Subcutaneous abdominal adipose tissue (tissue), 5 donors: ENCODE measurements at regions not wholly inside any gene's neighbourhood (a gene's known extent, or its start where the extent isn't known, plus 50 kb on each side); places are given as distances from the start of the nearest gene placed in this dataset.

ENCODE experiments used
- H3K27ac ChIP-seq: one replicate; pipeline ENCODE4 v1.7.0; 2013; ENCODE audit warnings: low read depth, mild to moderate bottlenecking, inconsistent platforms, low read length, moderate library complexity
- H3K27me3 ChIP-seq, 5 donors: one replicate each; pipeline ENCODE4 v1.7.0; 2013; ENCODE audit warnings: low read length in 5 of 5, inconsistent platforms in 1 of 5; ENCODE audit not compliant: control insufficient read depth in 5 of 5, insufficient read depth in 4 of 5
- H3K36me3 ChIP-seq, 5 donors: one replicate each; pipeline ENCODE4 v1.7.0; 2013; ENCODE audit warnings: low read length in 5 of 5; ENCODE audit not compliant: control insufficient read depth in 5 of 5, insufficient read depth in 5 of 5
- H3K4me1 ChIP-seq, 5 donors: one replicate each; pipeline ENCODE4 v1.7.0; 2013; ENCODE audit warnings: low read length in 5 of 5, mild to moderate bottlenecking in 3 of 5, moderate library complexity in 1 of 5; ENCODE audit not compliant: control insufficient read depth in 5 of 5, insufficient read depth in 5 of 5
- H3K4me3 ChIP-seq, 5 donors: one replicate each; pipeline ENCODE4 v1.7.0; 2013; ENCODE audit warnings: low read length in 5 of 5, low read depth in 1 of 5
- H3K9ac ChIP-seq, 5 donors: one replicate each; pipeline ENCODE4 v1.7.0; 2013; ENCODE audit warnings: low read length in 5 of 5, mild to moderate bottlenecking in 4 of 5, moderate library complexity in 3 of 5
- H3K9me3 ChIP-seq, 5 donors: one replicate each; pipeline ENCODE4 v1.7.0; 2013; ENCODE audit warnings: low read length in 5 of 5; ENCODE audit not compliant: control insufficient read depth in 5 of 5
- donor health status: healthy.
- donor health status: healthy.
- donor health status: healthy.
- donor health status: healthy.
- donor health status: healthy.

DNA sequence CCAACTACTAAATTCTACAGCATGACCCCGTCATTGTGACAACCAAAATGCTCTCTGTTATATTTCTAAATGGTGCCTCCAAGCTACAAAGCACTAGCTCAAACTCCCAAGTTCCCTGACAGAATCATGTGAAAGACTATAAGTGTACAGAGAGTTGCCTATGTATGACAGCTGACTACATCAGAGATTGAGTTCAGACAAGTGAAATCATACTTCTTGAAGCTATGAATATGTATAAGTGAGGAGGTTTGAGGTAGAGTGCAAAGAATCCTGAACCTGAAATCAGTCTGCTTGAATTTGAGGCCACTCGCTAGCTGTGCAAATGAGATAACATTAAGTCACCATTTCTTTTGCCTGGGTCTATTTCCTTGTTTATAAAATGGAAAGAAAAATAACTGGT lies 63.9 kb upstream of the TP63 start:
- Histone ChIP-seq H3K4me3 (no peak overlapping the region), H3K4me1 (no peaks in the 10 kb centered on the region), H3K27me3 (no peaks in the 10 kb centered on the region), H3K9ac (no peak overlapping the region), H3K27ac (no peak overlapping the region), H3K9me3 (no peaks in the 10 kb centered on the region), H3K36me3 (no peaks in the 10 kb centered on the region)

DNA sequence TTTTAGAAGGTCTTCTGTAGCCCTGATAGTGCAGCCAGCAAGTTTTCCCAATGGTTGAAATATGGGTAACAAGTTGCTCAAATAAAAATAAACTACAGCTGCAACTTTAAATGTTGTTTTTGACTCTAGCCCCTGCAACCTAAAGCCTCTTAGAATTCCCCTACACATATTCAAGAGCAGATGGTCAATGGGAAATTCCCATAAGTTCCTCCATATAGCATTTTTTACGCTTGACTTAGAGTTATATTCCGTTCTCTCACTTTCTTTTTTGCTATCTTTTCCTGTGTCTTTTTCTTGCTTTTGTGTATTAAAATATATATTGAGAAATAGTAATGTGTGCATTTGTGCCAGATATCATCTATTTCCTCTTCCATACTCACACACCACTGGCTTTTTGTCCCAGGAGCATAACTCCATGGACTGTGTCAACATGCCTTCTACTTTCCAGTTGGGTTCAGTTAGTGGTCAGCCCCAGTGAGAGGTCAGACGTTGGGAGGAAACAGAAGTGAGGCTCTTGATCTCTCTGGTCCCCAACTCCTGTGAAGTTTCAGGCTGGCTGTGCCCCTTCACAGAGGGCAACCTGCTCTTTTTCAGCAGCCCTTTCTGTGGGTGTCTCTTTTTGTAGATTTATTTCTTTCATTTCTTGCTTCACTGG lies 63.3 kb upstream of the TP63 start:
- H3K4me3 ChIP-seq = no peak overlapping the region
- H3K36me3 ChIP-seq = no peaks in the 10 kb centered on the region
- no peak overlapping the region for H3K27ac ChIP-seq
- no peaks in the 10 kb centered on the region for H3K27me3 ChIP-seq
- no peaks in the 10 kb centered on the region for H3K4me1 ChIP-seq
- H3K9me3 ChIP-seq = no peaks in the 10 kb centered on the region
- no peak overlapping the region for H3K9ac ChIP-seq

DNA sequence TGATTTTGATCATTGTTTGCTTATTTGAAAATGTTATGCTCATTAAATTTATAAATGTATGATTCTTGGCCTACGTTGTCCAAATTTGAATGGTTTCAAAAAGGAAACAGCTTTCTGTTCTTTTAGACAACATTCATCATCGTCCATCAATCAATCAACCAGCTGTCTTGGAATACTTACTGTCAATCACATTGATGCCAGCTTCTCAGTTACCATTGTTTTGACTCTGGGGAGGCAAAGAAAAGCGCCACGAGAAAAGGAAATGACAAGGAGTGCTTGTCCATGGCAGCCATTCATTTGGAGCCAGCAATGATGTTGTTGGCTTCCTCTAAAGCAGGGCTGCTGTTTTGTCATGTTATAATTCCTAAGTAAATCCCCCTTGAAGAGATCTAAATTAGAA lies 62.2 kb upstream of the TP63 start:
- Histone ChIP-seq H3K9me3 (no peaks in the 10 kb centered on the region), H3K4me3 (no peak overlapping the region), H3K27me3 (no peaks in the 10 kb centered on the region)

DNA sequence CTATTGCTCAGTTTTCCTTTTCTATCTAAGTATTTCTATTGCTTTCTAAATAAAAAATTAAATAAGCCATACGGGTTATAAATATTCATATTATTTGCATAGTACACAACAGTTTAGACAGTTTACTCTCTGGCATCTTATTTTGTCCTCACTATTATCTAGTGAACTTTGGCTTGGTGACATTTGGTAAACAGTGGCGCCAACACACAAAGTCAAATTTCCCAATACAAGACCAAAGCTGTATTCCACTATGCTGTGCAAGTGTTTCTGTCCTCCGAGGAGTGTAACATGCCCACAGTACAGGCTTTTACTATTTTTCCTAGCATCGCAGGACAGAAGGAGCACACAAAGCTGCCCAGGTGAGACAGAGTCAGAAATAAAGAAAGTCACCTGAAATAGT lies 61.7 kb upstream of the TP63 start:
- Histone ChIP-seq H3K27ac (no peak overlapping the region), H3K27me3 (no peaks in the 10 kb centered on the region), H3K9me3 (no peaks in the 10 kb centered on the region), H3K4me3 (no peak overlapping the region), H3K36me3 (no peaks in the 10 kb centered on the region), H3K4me1 (no peaks in the 10 kb centered on the region), H3K9ac (no peak overlapping the region)

More for the DNA sequence above, 62.2 kb upstream of the TP63 start:
- Histone ChIP-seq H3K9ac (no peak overlapping the region), H3K4me1 (no peaks in the 10 kb centered on the region), H3K36me3 (no peaks in the 10 kb centered on the region), H3K27ac (no peak overlapping the region)

DNA sequence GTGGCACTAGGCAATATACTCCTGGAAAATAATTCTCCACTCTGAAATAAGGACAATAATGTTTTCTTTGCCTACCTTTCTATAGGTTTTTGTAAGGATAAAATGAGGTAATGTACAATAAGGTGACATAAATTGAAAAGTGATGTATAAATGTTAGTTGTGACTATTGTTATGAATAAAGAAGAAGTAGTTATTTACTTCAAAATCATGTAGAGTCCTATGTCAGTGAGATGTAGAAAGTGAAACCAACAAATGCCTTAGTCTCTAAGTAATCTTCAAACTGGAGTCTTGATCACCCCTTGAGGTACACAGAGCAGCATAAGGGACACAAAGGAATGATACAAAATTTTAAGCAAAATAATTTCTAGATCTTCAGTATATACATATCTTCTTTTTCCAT lies 60.3 kb upstream of the TP63 start:
- no peak overlapping the region for H3K4me3 ChIP-seq
- no peaks in the 10 kb centered on the region for H3K9me3 ChIP-seq
- H3K9ac ChIP-seq = no peak overlapping the region
- H3K36me3 ChIP-seq = no peaks in the 10 kb centered on the region
- no peak overlapping the region for H3K27ac ChIP-seq
- H3K27me3 ChIP-seq = no peaks in the 10 kb centered on the region
- H3K4me1 ChIP-seq = no peaks in the 10 kb centered on the region

DNA sequence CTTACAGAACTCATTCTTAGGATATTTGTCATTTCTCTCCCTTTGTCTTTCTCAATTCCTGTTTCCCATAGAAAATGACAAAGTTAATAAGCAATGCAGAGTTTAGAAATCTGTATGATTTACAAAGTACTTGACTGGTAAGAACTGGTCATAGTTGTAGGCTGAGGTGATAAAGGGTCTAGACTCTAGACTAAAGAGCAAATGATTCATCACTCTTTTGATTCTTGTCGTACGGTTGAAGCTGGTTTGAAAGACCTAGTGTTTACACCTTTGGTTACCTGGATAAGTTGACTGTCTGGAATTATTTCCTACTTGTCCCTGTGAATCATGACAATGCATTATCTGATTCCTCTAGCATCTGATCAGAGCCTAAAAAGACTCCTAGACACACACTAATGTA lies 58.9 kb upstream of the TP63 start:
- Histone ChIP-seq H3K9ac (no peak overlapping the region), H3K27ac (no peak overlapping the region), H3K9me3 (peaks cover 0 to 2% (median 0%) of the 10 kb centered on the region in 5 donors), H3K4me1 (no peaks in the 10 kb centered on the region), H3K36me3 (no peaks in the 10 kb centered on the region), H3K4me3 (no peak overlapping the region), H3K27me3 (no peaks in the 10 kb centered on the region)

DNA sequence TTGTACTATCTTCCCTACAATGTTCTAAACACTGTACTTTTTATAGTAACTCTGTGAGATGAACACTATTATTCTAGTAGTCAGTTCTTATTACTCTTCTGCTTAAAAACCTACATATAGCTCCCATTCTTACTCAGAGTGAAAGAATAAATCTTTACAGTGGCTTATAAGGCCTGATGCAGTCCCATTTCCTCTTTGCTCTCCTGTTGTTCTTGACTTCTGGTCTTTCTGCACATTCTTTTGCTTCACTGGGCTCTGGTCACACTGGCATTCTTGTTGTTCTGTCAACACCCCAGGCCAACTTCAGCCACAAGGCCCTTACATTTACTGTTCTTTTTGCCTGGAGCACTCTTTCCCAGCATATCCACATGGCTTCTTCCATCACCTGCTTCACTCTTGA lies 58.2 kb upstream of the TP63 start:
- Histone ChIP-seq H3K9ac (no peak overlapping the region), H3K9me3 (peaks cover 0 to 5% (median 4%) of the 10 kb centered on the region in 5 donors), H3K27ac (no peak overlapping the region)

DNA sequence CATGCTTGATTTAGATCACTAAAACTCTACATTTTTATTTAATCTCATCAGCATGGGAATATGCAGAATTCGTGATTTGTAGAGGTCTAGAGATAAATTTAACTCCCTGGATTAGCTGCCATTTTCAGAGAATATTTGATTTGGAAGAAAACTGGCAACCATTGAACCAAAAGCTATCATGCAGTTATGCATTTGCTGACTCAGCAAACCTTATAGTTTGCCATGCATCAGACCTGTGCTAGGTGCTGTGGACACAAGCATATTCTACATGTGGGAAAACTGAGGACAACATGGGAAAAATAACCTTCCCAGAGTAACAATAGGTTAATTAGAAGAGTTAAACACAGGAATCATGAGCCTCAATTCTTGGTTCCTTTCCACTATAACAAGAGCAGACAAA lies 54.7 kb upstream of the TP63 start:
- H3K9me3 ChIP-seq = peaks cover 0 to 5% (median 4%) of the 10 kb centered on the region in 5 donors
- no peaks in the 10 kb centered on the region for H3K27me3 ChIP-seq
- no peaks in the 10 kb centered on the region for H3K4me1 ChIP-seq
- H3K27ac ChIP-seq = no peak overlapping the region
- no peak overlapping the region for H3K9ac ChIP-seq
- no peaks in the 10 kb centered on the region for H3K36me3 ChIP-seq
- no peak overlapping the region for H3K4me3 ChIP-seq

More for the DNA sequence above, 58.2 kb upstream of the TP63 start:
- no peaks in the 10 kb centered on the region for H3K36me3 ChIP-seq
- H3K27me3 ChIP-seq = no peaks in the 10 kb centered on the region
- H3K4me1 ChIP-seq = no peaks in the 10 kb centered on the region
- H3K4me3 ChIP-seq = no peak overlapping the region

DNA sequence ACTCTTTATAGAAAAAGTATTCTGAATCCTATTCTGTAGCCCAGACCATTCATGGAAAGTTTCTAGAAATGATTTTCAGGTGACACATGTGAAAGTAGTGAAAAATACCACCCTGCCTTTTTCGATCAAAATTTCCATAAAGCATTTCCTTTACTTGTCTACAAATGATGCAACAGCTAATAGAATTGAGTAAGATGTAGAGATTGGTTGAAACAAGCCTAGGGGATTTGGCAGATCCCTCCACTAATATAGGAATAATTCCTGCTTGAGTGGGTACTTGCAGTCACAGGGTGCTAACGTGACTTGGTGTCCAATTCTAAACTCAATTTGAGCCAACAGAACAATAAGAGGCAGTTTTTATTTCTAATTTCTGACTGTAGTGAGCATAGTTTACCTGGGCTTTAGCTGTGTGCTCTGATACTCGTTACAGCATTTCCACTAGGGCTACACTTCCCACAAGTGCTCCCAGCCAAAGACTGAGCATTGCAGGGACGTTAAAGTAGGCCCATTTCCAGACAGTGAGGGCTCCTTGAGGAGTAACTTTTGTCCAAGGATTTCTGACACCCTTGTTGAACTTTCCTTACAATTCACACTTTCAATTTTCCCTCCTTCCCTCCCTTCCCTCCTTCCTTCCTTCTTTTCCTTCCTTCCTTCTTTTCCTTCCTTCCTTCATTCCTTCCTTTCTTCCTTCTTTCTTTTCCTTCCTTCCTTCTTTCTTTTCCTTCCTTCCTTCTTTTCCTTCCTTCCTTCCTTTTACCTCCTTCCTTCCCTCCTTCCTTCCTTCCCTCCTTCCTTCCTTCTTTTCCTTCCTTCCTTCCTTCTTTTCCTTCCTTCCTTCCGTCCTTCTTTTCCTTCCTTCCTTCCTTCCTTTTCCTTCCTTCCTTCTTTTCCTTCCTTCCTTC lies 53.9 kb upstream of the TP63 start:
- Histone ChIP-seq H3K4me1 (no peaks in the 10 kb centered on the region), H3K9me3 (peaks cover 0 to 5% (median 4%) of the 10 kb centered on the region in 5 donors), H3K27me3 (no peaks in the 10 kb centered on the region), H3K36me3 (no peaks in the 10 kb centered on the region), H3K4me3 (no peak overlapping the region), H3K9ac (no peak overlapping the region), H3K27ac (no peak overlapping the region)

DNA sequence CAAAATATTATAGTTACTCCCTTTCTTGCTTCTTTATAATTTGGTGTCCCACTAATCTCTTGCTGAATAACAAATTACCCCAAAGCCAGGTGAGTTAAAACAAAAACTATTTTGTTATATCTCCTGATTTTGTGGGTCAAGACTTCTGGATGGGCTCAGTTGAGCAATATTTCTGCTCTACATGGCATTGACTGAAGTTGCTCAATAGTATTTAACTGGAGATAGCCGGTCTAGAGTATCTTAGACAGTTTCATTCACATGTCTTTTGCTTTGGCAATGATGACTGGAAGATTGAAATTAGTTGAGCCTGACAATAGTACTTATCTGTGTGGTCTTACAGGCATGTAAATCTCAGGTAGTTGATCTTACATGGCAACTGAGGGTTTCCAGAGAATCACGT lies 51.0 kb upstream of the TP63 start:
- Histone ChIP-seq H3K9me3 (peaks cover 0 to 5% (median 4%) of the 10 kb centered on the region in 5 donors), H3K4me3 (no peak overlapping the region), H3K9ac (no peak overlapping the region), H3K4me1 (no peaks in the 10 kb centered on the region), H3K27ac (no peak overlapping the region), H3K27me3 (no peaks in the 10 kb centered on the region), H3K36me3 (no peaks in the 10 kb centered on the region)
